H9 (cell line): ENCODE measurements at regions not wholly inside any gene's neighbourhood (a gene's known extent, or its start where the extent isn't known, plus 50 kb on each side); places are given as distances from the start of the nearest gene placed in this dataset.

Source experiments
- DNase-seq: peaks from one replicate; pipeline ENCODE4 v3.0.0-alpha.2; 2017
- H2AFZ ChIP-seq: one replicate; pipeline ENCODE4 v1.6.1; 2013; ENCODE audit warnings: mild to moderate bottlenecking, low read length, control low read depth, moderate library complexity
- H2AK5ac ChIP-seq: 2 replicates; pipeline ENCODE4 v1.6.1; 2013; ENCODE audit warnings: low read length, control low read depth, mixed read lengths; ENCODE audit not compliant: insufficient read length
- H2BK120ac ChIP-seq: one replicate; pipeline ENCODE4 v1.6.1; 2013; ENCODE audit warnings: low read depth, mild to moderate bottlenecking, low read length, control low read depth, inconsistent platforms; ENCODE audit not compliant: poor library complexity, severe bottlenecking
- H2BK12ac ChIP-seq: 2 replicates; pipeline ENCODE4 v1.6.1; 2013; ENCODE audit warnings: low read length, control low read depth, mixed read lengths, low read depth; ENCODE audit not compliant: insufficient read length
- H2BK15ac ChIP-seq: 2 replicates; pipeline ENCODE4 v1.6.1; 2013; ENCODE audit warnings: low read depth, low read length, control low read depth
- H2BK20ac ChIP-seq: one replicate; pipeline ENCODE4 v1.6.1; 2013; ENCODE audit warnings: low read depth, mild to moderate bottlenecking, low read length, control low read depth, inconsistent platforms; ENCODE audit not compliant: poor library complexity, severe bottlenecking
- H2BK5ac ChIP-seq: 2 replicates; pipeline ENCODE4 v1.6.1; 2013; ENCODE audit warnings: low read length, control low read depth, mixed read lengths; ENCODE audit not compliant: insufficient read length
- H3K14ac ChIP-seq: 2 replicates; pipeline ENCODE4 v1.6.1; 2013; ENCODE audit warnings: low read length, control low read depth; ENCODE audit not compliant: insufficient read depth
- H3K18ac ChIP-seq: 2 replicates; pipeline ENCODE4 v1.6.1; 2013; ENCODE audit warnings: low read depth, mild to moderate bottlenecking, mixed read lengths, low read length, control low read depth; ENCODE audit not compliant: insufficient read length
- H3K23ac ChIP-seq: 2 replicates; pipeline ENCODE4 v1.6.1; 2013; ENCODE audit warnings: low read length, control low read depth, mixed read lengths, low read depth; ENCODE audit not compliant: insufficient read length
- H3K23me2 ChIP-seq: 2 replicates; pipeline ENCODE4 v1.6.1; 2013; ENCODE audit warnings: low read depth, mild to moderate bottlenecking, mixed read lengths, low read length, control low read depth; ENCODE audit not compliant: insufficient read length, poor library complexity, severe bottlenecking
- H3K27ac ChIP-seq: 2 replicates; pipeline ENCODE4 v1.5.1; 2013; ENCODE audit warnings: low read length, control low read depth, mixed read lengths, low read depth; ENCODE audit not compliant: insufficient read length
- H3K27me3 ChIP-seq: 2 replicates; pipeline ENCODE4 v1.6.1; 2013; ENCODE audit warnings: low read length, control low read depth, inconsistent platforms; ENCODE audit not compliant: insufficient read depth
- H3K4ac ChIP-seq: 2 replicates; pipeline ENCODE4 v1.6.1; 2013; ENCODE audit warnings: low read depth, mild to moderate bottlenecking, control low read depth, inconsistent platforms, low read length, moderate library complexity
- H3K4me1 ChIP-seq: 2 replicates; pipeline ENCODE4 v1.6.1; 2013; ENCODE audit warnings: low read length, control low read depth, inconsistent platforms; ENCODE audit not compliant: insufficient read depth
- H3K4me2 ChIP-seq: 2 replicates; pipeline ENCODE4 v1.6.1; 2013; ENCODE audit warnings: low read length, control low read depth, mixed read lengths; ENCODE audit not compliant: insufficient read length, insufficient read depth
- H3K56ac ChIP-seq: 2 replicates; pipeline ENCODE4 v1.6.1; 2013; ENCODE audit warnings: low read depth, mild to moderate bottlenecking, mixed read lengths, low read length, control low read depth; ENCODE audit not compliant: insufficient read length
- H3K79me1 ChIP-seq: 2 replicates; pipeline ENCODE4 v1.6.1; 2013; ENCODE audit warnings: low read depth, mild to moderate bottlenecking, moderate library complexity, low read length, control low read depth, inconsistent platforms; ENCODE audit not compliant: insufficient read depth, poor library complexity, severe bottlenecking
- H3K79me2 ChIP-seq: 2 replicates; pipeline ENCODE4 v1.6.1; 2013; ENCODE audit warnings: low read length, control low read depth, inconsistent platforms; ENCODE audit not compliant: insufficient read depth
- H3K9ac ChIP-seq: 2 replicates; pipeline ENCODE4 v1.6.1; 2013; ENCODE audit warnings: low read length, control low read depth, mixed read lengths; ENCODE audit not compliant: insufficient read length; ENCODE audit errors: extremely low read depth
- H3K9me3 ChIP-seq: one replicate; pipeline ENCODE4 v1.6.1; 2013; ENCODE audit warnings: low read depth, low read length, inconsistent platforms; ENCODE audit not compliant: control insufficient read depth
- H3T11ph ChIP-seq: one replicate; pipeline ENCODE4 v1.6.1; 2013; ENCODE audit warnings: mild to moderate bottlenecking, low read length, control low read depth, inconsistent platforms
- H4K20me1 ChIP-seq: one replicate; pipeline ENCODE4 v1.6.1; 2013; ENCODE audit not compliant: control insufficient read depth, insufficient read length, insufficient read depth
- H4K5ac ChIP-seq: 2 replicates; pipeline ENCODE4 v1.6.1; 2013; ENCODE audit warnings: low read depth, mild to moderate bottlenecking, mixed read lengths, low read length, control low read depth; ENCODE audit not compliant: insufficient read length
- H4K8ac ChIP-seq: replicated peaks from 2 replicates; pipeline ENCODE4 v1.6.1; 2013; ENCODE audit warnings: low read length, control low read depth, mixed read lengths, low read depth; ENCODE audit not compliant: insufficient read length
- H4K91ac ChIP-seq: 2 replicates; pipeline ENCODE4 v1.6.1; 2013; ENCODE audit warnings: low read depth, mild to moderate bottlenecking, moderate library complexity, mixed read lengths, low read length, control low read depth; ENCODE audit not compliant: insufficient read length
- H3K27ac Mint-ChIP-seq, 3 experiments: 2 replicates in 2 of 3; 3 replicates in 1 of 3; pipeline ENCODE4 v1.8.0; 2020 to 2021; ENCODE audit warnings: mixed read lengths in 3 of 3, mild to moderate bottlenecking in 1 of 3, moderate library complexity in 1 of 3
- H3K27me3 Mint-ChIP-seq: 2 replicates; pipeline ENCODE4 v1.8.0; 2021; ENCODE audit warnings: low read depth, mild to moderate bottlenecking, moderate library complexity, mixed read lengths
- H3K36me3 Mint-ChIP-seq, 3 experiments: 2 replicates in 2 of 3; 3 replicates in 1 of 3; pipeline ENCODE4 v1.8.0; 2020 to 2021; ENCODE audit warnings: low read depth in 3 of 3, mixed read lengths in 3 of 3; ENCODE audit not compliant: insufficient read depth in 1 of 3
- H3K4me1 Mint-ChIP-seq, 2 experiments: 2 replicates each; pipeline ENCODE4 v1.8.0; 2020; ENCODE audit warnings: mixed read lengths in 2 of 2
- H3K4me3 Mint-ChIP-seq, 2 experiments: 2 replicates in 1 of 2; 3 replicates in 1 of 2; pipeline ENCODE4 v1.8.0; 2020 to 2021; ENCODE audit warnings: mild to moderate bottlenecking in 2 of 2, mixed read lengths in 2 of 2, moderate library complexity in 1 of 2
- H3K9me3 Mint-ChIP-seq, 2 experiments: 2 replicates in 1 of 2; 3 replicates in 1 of 2; pipeline ENCODE4 v1.8.0; 2020; ENCODE audit warnings: mild to moderate bottlenecking in 2 of 2, mixed read lengths in 2 of 2, moderate library complexity in 1 of 2
- CTCF ChIP-seq: fragments of 200-600 bp; sonication (generic); conservative IDR thresholded peaks from 3 replicates; pipeline ENCODE4 v1.8.0; 2021; ENCODE audit warnings: antibody characterized with exemption, mild to moderate bottlenecking
- WGBS: extraction: QIAGEN DNeasy Blood & Tissue Kit; methylation state at CpG from one replicate; pipeline ENCODE4 v1.1.7; 2013; ENCODE audit warnings: missing lambda C conversion rate, low lambda C conversion rate, mixed read lengths; ENCODE audit not compliant: insufficient read length; ENCODE audit errors: extremely low coverage; 5-methylcytosine and 5-hydroxymethylcytosine counted together

- no peak overlapping the region for H3K18ac ChIP-seq
- H3K79me2 ChIP-seq: no peaks in the 10 kb centered on the region
- TF ChIP-seq CTCF: no peak
- H2BK12ac ChIP-seq: no peak overlapping the region
- no peak overlapping the region for H2BK15ac ChIP-seq
- no peak overlapping the region for H3K27ac ChIP-seq
- no peak overlapping the region for H3T11ph ChIP-seq
- no peaks in the 10 kb centered on the region for H3K79me1 ChIP-seq
- no peak overlapping the region for H3K9ac ChIP-seq
- no peaks in the 10 kb centered on the region for H3K36me3 Mint-ChIP-seq
- peaks cover 5 to 14% of the 10 kb centered on the region in 2 experiments for H3K9me3 Mint-ChIP-seq
- no peak overlapping the region for H3K23ac ChIP-seq
- H2BK5ac ChIP-seq: no peak overlapping the region
- no peak overlapping the region for H3K14ac ChIP-seq
- DNase-seq: no peak
- no peak overlapping the region for H2BK120ac ChIP-seq
- H3K4me1 Mint-ChIP-seq: no peaks in the 10 kb centered on the region
- H4K5ac ChIP-seq: no peak overlapping the region
- H3K9me3 ChIP-seq: no peaks in the 10 kb centered on the region
- no peaks in the 10 kb centered on the region for H4K20me1 ChIP-seq
- H3K4me3 Mint-ChIP-seq: no peak overlapping the region
- no peak overlapping the region for H4K91ac ChIP-seq
- H4K8ac ChIP-seq: no peak overlapping the region
- H3K4ac ChIP-seq: no peak overlapping the region
- no peaks in the 10 kb centered on the region for H3K27me3 Mint-ChIP-seq
- no peak overlapping the region for H3K4me2 ChIP-seq
- no peaks in the 10 kb centered on the region for H3K23me2 ChIP-seq
- no peak overlapping the region for H3K27ac Mint-ChIP-seq
- H3K27me3 ChIP-seq: no peaks in the 10 kb centered on the region
- no CpG with 5 or more reads among the region's 3 CpGs for WGBS
- H2AFZ ChIP-seq: no peak overlapping the region
- H2BK20ac ChIP-seq: no peak overlapping the region
- no peak overlapping the region for H3K56ac ChIP-seq
- H2AK5ac ChIP-seq: no peak overlapping the region
- no peaks in the 10 kb centered on the region for H3K4me1 ChIP-seq
These were observed 370.9 kb downstream of the PRR32 start for GRCh38 chrX:127190381-127190780.
